ENCODE measurements at regions not wholly inside any gene's neighbourhood (a gene's known extent, or its start where the extent isn't known, plus 50 kb on each side); places are given as distances from the start of the nearest gene placed in this dataset.

- DNase-seq: no peak
These were observed 746.6 kb downstream of the VRK1 start for GRCh38 chr14:97543816-97544215.

- no peak for DNase-seq
These were observed 747.4 kb downstream of the VRK1 start for GRCh38 chr14:97544571-97544970.

GRCh38 chr14:97546491-97547230 is 749.5 kb downstream of the VRK1 start:
- DNase-seq: no peak

- no peak for DNase-seq
These were observed 753.3 kb downstream of the VRK1 start for GRCh38 chr14:97550463-97550862.

GRCh38 chr14:97554597-97554996 is 757.4 kb downstream of the VRK1 start:
- DNase-seq: no peak

GRCh38 chr14:97564334-97564733 is 767.2 kb downstream of the VRK1 start:
- DNase-seq: no peak

GRCh38 chr14:97571201-97571600 is 774.0 kb downstream of the VRK1 start:
- DNase-seq: no peak

- no peak for DNase-seq
These were observed 774.8 kb downstream of the VRK1 start for GRCh38 chr14:97571866-97572555.

- DNase-seq: no peak
These were observed 775.6 kb downstream of the VRK1 start for GRCh38 chr14:97572583-97573458.

- DNase-seq: no peak
These were observed 778.5 kb downstream of the VRK1 start for GRCh38 chr14:97575677-97576076.

GRCh38 chr14:97578982-97579548 is 781.9 kb downstream of the VRK1 start:
- no peak for DNase-seq

- no peak for DNase-seq
These were observed 783.8 kb downstream of the VRK1 start for GRCh38 chr14:97581016-97581415.

- DNase-seq: no peak
These were observed 784.8 kb downstream of the VRK1 start for GRCh38 chr14:97582022-97582421.

GRCh38 chr14:97584528-97584927 is 787.3 kb downstream of the VRK1 start:
- DNase-seq: no peak

- no peak for DNase-seq
These were observed 795.3 kb downstream of the VRK1 start for GRCh38 chr14:97592341-97592980.

GRCh38 chr14:97594306-97594705 is 797.1 kb downstream of the VRK1 start:
- no peak for DNase-seq

GRCh38 chr14:97602438-97603117 is 805.4 kb downstream of the VRK1 start:
- DNase-seq: peak; percentile 49

- DNase-seq: no peak
These were observed 806.0 kb downstream of the VRK1 start for GRCh38 chr14:97603201-97603600.

- DNase-seq: no peak
These were observed 807.5 kb downstream of the VRK1 start for GRCh38 chr14:97604731-97605130.

- no peak for DNase-seq
These were observed 821.2 kb downstream of the VRK1 start for GRCh38 chr14:97618401-97618800.

- no peak for DNase-seq
These were observed 821.9 kb downstream of the VRK1 start for GRCh38 chr14:97618917-97619690.
